HG03135 (cell line): ENCODE measurements at regions not wholly inside any gene's neighbourhood (a gene's known extent, or its start where the extent isn't known, plus 50 kb on each side); places are given as distances from the start of the nearest gene placed in this dataset.
"Not testable (repeated sequence)": the region's sequence is repeated elsewhere in the genome, so short reads cannot be mapped to it uniquely, and the experiment has no call there.

Experiments
- ATAC-seq: cut with Tn5 transposase; IDR thresholded peaks from one replicate; pipeline ENCODE4 v1.9.1; 2021; ENCODE audit warnings: mild to moderate bottlenecking, moderate library complexity; ENCODE audit not compliant: unreplicated experiment

- no peak for ATAC-seq
Measured at GRCh38 chr13:39803156-39803555, 147.7 kb downstream of the COG6 start.

- ATAC-seq: no peak
Measured at GRCh38 chr13:39803851-39804250, 148.4 kb downstream of the COG6 start.

GRCh38 chr13:39804332-39805210 lies 149.1 kb downstream of the COG6 start:
- no peak for ATAC-seq

GRCh38 chr13:39809466-39809865 lies 154.0 kb downstream of the COG6 start:
- ATAC-seq: no peak

GRCh38 chr13:39810091-39810877 lies 154.8 kb downstream of the COG6 start:
- ATAC-seq: no peak

GRCh38 chr13:39811051-39811450 lies 155.6 kb downstream of the COG6 start:
- no peak for ATAC-seq

GRCh38 chr13:39811696-39812095 lies 156.2 kb downstream of the COG6 start:
- no peak for ATAC-seq

GRCh38 chr13:39815345-39816111 lies 160.1 kb downstream of the COG6 start:
- no peak for ATAC-seq

- no peak for ATAC-seq
Measured at GRCh38 chr13:39816936-39817335, 161.5 kb downstream of the COG6 start.

GRCh38 chr13:39818953-39819352 lies 163.5 kb downstream of the COG6 start:
- no peak for ATAC-seq

- ATAC-seq: no peak
Measured at GRCh38 chr13:39820606-39821005, 165.1 kb downstream of the COG6 start.

- no peak for ATAC-seq
Measured at GRCh38 chr13:39821977-39822376, 166.5 kb downstream of the COG6 start.

GRCh38 chr13:39822437-39822836 lies 167.0 kb downstream of the COG6 start:
- no peak for ATAC-seq

GRCh38 chr13:39823063-39823713 lies 167.7 kb downstream of the COG6 start:
- no peak for ATAC-seq

GRCh38 chr13:39825886-39826285 lies 170.4 kb downstream of the COG6 start:
- no peak for ATAC-seq

GRCh38 chr13:39835253-39835652 lies 179.8 kb downstream of the COG6 start:
- ATAC-seq: no peak

- ATAC-seq: no peak
Measured at GRCh38 chr13:39836038-39836437, 180.6 kb downstream of the COG6 start.

- not testable (repeated sequence) for ATAC-seq
Measured at GRCh38 chr13:39837866-39838265, 182.4 kb downstream of the COG6 start.

- ATAC-seq: no peak
Measured at GRCh38 chr13:39840201-39840600, 184.7 kb downstream of the COG6 start.

GRCh38 chr13:39847336-39847735 lies 191.9 kb downstream of the COG6 start:
- no peak for ATAC-seq

GRCh38 chr13:39855236-39855635 lies 199.8 kb downstream of the COG6 start:
- no peak for ATAC-seq
